Ecto neural progenitor cell (in vitro differentiated cells): ENCODE measurements at regions not wholly inside any gene's neighbourhood (a gene's known extent, or its start where the extent isn't known, plus 50 kb on each side); places are given as distances from the start of the nearest gene placed in this dataset.
"Not testable (repeated sequence)": the region's sequence is repeated elsewhere in the genome, so short reads cannot be mapped to it uniquely, and the experiment has no call there.

ENCODE experiments used
- DNase-seq: peaks from one replicate; pipeline ENCODE4 v3.0.0-alpha.2; 2018; ENCODE audit warnings: low spot score

DNA sequence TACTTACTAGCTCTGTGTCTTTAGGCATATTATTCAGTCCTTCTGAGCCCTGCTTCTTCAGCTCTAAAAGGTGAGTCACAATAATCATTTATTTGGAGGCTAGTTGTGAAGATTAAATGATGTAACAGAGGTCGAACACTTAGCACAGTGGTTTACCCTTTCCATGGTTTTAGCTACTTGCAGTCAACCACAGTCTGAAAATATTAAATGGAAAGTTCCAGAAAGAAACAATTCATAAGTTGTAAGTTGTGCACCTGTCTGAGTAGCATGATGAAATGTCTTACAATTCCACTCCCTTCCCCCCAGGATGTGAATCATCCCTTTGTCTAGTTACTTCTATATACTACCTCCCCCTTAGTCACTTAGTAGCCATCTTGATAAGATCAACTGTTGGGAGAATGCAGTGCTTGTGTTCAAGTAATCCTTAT is 217.6 kb upstream of the THUMPD2 start:
- DNase-seq = no peak

- no peak for DNase-seq
These were observed 216.1 kb upstream of the THUMPD2 start for GRCh38 chr2:39995005-39995737.

DNA sequence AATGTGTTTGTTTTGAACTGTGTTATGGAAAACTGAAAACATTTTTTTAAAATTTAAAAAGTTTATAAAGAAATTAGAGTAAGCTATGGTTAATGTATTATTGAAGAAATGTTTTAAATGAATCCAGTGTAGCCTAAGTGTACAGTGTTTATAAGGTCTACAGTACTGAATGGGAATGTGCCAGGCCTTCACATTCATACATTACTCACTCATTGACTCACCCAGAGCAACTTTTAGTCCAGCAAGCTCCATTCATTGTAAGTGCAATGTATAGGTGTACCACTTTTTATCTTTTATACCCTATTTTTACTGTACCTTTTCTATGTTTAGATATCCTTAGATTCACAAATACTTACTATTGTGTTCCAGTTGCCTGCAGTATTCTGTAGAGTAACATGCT is 215.1 kb upstream of the THUMPD2 start:
- no peak for DNase-seq

- DNase-seq = no peak
These were observed 212.2 kb upstream of the THUMPD2 start for GRCh38 chr2:39991298-39991697.

DNA sequence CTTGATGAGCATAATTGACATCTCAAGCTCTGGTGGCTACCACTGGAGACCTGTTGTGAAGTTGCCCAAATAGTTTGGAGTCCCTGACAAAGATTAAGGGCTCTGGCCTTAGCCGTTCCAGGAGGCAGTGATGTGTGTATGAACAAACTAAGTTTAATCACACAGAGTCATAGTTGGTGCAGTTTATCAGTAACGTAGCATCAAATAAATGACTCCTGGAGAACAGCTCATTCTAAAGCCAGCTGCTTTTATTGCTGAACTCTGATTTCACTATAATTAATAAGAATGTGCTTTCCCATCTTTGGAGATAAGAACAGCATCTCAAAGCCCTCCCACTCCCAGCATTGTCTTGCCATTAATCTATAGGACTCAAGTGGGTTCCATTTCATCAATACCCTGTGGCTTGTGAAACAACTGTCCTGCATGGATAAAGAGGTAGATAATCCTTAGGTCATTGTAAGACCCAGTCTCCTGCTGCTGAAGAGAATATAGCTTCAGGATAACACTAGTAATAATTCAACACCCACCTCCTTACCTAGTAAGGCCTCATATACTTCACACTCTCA is 211.4 kb upstream of the THUMPD2 start:
- no peak for DNase-seq

DNA sequence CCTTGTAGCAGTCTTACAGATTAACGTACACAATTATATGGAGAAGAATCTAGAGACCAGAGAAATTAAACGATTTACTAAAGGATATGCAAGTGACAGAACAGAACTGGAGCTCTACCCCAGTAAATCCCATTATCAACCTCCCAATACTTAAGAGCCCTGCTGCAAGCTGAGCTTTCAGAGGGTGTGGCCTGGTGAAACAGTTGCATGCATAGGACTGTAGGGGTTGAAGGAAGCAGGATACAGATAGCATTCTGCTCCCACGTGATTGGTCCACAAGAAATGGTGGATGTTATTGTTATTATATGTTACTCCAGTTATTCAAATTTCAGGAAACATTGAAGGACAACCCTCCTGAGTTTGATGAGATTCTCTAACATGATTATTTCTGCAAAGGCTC is 210.8 kb upstream of the THUMPD2 start:
- no peak for DNase-seq

DNA sequence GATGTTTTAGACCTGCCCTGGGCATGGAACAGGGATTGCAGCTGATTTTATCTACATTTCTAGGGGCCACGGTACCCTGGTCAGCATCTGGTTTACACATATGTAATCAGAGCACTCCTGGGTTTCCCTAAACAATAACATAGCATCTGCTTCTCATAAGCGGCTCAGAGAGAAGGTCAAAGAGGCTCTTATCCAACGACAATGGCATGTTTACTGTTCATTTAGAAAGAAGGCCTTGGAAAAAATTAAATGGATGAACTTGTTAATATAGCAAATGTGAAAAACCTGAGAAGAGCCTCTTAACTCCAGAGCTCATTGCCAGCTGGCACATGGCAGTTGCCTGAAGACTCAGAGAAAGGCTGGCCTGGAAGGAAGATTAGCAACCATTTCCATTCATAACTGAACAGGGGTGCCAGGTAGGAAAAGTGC is 202.8 kb upstream of the THUMPD2 start:
- no peak for DNase-seq

- DNase-seq = no peak
These were observed 196.5 kb upstream of the THUMPD2 start for GRCh38 chr2:39975476-39976020.

GRCh38 chr2:39968037-39968436 is 189.0 kb upstream of the THUMPD2 start:
- DNase-seq = no peak

DNA sequence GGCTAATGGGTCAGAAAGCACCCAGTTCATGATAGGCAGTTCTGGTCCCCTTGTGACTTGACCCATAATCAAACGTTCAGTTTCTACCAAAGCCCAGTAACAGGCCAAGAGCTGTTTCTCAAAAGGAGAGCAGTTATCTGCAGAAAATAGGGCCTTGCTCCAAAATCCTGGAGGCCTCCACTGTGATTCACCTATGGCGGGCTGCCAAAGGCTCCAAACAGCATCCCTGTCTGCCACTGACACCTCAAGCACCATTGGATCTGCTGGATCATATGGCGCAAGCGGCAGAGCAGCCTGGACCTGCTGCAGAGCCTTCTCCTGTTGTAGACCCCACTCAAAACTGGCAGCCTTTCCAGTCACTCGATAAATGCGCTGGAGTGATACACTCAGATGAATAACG is 181.6 kb upstream of the THUMPD2 start:
- DNase-seq = not testable (repeated sequence)

GRCh38 chr2:39954346-39954745 is 175.3 kb upstream of the THUMPD2 start:
- DNase-seq = no peak

GRCh38 chr2:39949131-39949530 is 170.1 kb upstream of the THUMPD2 start:
- no peak for DNase-seq

DNA sequence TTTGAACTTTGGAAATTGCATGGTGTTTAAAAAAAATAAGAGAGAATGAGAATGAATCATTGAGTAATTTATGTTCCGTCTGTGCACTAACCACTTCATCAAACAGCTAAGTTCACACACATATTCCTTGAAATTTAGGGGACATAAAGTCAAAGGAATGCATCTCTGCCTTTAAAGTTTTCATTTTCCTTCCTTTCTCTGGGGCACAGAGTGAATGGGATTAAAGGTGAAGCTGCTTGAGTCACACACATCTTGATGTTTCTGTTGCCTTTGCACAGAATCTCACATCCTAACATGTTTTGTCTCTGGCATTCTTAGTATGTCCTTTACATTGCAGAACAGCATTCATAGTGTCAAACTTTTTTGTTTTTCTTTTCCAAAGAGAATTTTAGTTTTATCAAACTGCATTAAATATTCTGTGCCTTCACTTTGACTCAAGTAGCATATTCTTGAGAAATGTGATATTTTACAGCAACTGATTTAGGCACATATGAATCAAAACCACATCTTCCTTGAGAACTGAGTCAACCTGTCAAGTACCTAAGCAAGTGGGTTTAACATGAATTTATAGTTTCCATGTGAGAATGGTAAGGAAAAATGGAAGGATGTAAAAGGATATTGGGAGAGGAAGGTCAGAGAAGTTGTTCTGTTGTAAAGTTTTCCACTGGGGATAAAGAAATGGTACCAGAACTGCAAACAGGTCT is 169.1 kb upstream of the THUMPD2 start:
- no peak for DNase-seq

GRCh38 chr2:39947294-39948015 is 168.4 kb upstream of the THUMPD2 start:
- DNase-seq = no peak

DNA sequence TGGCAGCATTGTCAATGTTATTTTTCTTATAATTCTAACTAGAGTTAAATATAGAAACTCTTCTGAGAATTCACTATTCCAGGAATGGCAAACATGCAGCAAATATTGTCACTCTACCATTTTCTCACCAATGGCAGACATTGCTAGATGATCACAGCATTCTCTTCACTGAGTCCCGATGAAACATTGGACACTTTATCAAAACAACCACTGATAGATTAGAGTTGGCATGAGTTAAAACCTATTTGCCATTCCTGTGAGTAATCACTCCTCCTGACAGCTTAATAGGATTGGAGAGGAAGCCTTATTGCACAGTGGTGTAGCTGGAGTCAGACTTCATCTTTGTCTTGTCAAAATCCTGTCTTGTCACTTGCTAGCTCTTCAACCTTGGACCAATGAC is 163.9 kb upstream of the THUMPD2 start:
- DNase-seq = no peak

- no peak for DNase-seq
These were observed 159.2 kb upstream of the THUMPD2 start for GRCh38 chr2:39938035-39938835.

DNA sequence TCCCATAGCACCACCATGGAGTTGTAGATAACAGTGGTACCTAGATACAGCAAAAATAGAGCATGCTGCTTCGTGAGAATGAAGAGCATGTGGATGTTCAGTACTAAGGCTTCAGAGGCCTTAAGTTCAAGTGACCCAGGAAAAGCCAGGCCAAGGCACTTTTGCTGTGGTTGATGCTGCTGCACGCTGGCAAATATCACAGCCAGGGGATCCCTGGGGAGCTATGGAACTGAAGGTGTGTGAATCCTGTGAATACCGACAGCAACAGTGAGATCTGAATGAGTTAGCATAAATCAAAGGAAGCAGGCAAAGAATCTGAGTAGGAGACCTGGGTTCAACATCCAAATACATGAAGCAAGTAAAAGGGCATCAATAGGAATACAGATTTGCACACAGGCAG is 158.6 kb upstream of the THUMPD2 start:
- DNase-seq = no peak

DNA sequence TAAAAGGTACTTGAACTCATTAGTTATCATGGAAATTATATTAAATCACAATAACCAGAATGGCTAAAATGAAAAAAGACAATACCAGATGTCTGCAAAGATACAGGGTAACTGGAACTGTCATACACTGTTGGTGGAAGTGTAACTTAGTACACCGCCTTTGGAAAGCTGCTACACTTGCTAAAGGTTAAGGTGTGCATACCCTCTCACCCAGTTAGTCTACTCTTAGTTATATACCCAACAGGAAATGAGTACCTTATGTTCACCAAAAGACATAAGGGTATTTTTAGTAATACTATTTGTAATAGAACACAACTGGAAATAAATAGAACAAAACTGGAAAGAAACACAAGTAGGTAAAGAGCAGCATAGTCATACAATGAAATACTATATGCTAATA is 155.8 kb upstream of the THUMPD2 start:
- DNase-seq = no peak

DNA sequence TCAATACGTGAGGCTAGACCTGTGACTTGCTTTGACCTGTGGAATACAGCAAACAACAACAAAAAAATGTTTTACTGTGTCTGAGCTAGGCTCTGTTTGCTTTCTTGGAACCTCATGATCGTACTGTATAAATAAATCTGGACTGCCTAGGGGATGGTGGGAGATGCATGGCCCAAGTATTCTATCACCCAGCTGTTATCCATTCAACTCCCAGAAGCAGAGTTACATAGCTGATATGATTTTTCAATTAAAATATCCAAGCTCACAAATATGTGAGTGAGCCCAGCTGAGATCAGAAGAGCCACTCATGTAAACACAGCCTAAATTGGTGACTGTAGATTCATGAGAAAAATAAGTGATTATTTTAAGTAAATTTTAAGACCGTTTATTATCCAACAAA is 154.1 kb upstream of the THUMPD2 start:
- no peak for DNase-seq

GRCh38 chr2:39932198-39932597 is 153.1 kb upstream of the THUMPD2 start:
- DNase-seq = no peak

DNA sequence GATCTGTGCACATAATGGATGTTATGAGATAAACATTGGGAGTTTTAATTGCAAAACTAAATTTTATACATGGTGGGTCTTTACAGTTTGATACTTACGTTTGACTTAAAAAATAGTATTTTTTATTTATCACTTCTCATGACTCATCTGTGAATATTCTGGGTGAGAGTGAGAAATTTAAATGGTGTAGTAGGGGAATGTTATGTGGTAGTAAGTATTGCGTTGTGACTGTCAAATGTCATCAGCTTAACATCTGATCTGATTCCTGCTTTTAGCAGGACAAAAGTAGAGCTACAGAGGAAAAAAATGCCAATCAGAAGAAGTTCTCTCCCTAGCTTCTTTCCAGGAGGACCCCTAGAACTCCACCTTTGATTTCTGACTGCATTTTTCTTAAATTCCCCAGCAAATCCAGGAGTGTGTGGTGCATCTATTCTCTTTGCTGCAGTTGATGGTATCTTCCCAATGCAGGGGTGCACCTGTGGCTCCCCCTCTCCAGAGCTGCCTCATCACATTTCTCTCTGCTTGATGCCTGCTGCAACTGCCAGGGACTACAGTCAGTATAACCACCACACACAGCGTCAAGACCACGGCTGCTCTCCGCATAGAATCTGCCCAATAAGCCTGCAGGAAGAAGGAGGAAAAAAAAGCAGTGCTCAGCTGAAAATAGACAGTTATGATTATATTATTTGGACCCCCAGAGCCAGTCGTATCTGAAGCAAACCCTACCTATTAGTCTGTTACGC is 151.3 kb upstream of the THUMPD2 start:
- DNase-seq = no peak
